ENCODE measurements at regions not wholly inside any gene's neighbourhood (a gene's known extent, or its start where the extent isn't known, plus 50 kb on each side); places are given as distances from the start of the nearest gene placed in this dataset.

GRCh38 chr1:193971595-193971994, 785.2 kb upstream of the B3GALT2 start:
- RAD21 ChIA-PET (ENCODE audit: unreplicated experiment): no interaction called here
- POLR2A ChIA-PET: no interaction called here

More at GRCh38 chr1:193971595-193971994, 785.2 kb upstream of the B3GALT2 start:
- BruUV-seq (replicated peaks): no TSS peak
- H3K4me3 ChIP-seq: no peak overlapping the region
- no peaks in the 10 kb centered on the region for H3K36me3 ChIP-seq (ENCODE audit: control insufficient read depth in 2 of 2, insufficient read depth in 2 of 2, low read length in 1 of 2)
- WGBS (ENCODE audit: insufficient coverage, insufficient replicate concordance, low lambda C conversion rate, missing lambda C conversion rate): 74% methylated on average over 3 of the region's 3 CpGs
- H3K79me2 ChIP-seq (ENCODE audit: control insufficient read depth, insufficient read depth, low read length): no peaks in the 10 kb centered on the region
- no peak overlapping the region for H3K27ac ChIP-seq (ENCODE audit: control insufficient read depth, insufficient read depth)
- FAIRE-seq (no peak), DNase-seq (ENCODE audit: low read depth, low spot score) (no peak), ATAC-seq (no peak)
- H3K4me1 ChIP-seq (ENCODE audit: control insufficient read depth, insufficient read depth, low read length): no peaks in the 10 kb centered on the region
- ChIA-PET SMC1A (ENCODE audit: uncharacterized antibody, unreplicated experiment) (no interaction called here), CTCF (no interaction called here)
- TF ChIP-seq ZNF217 (IDR thresholded peaks at IDR 0.05) (no peak), PBX3 (IDR thresholded peaks at IDR 0.05; ENCODE audit: insufficient replicate concordance, low read depth, low read length) (no peak), NR2C2 (IDR thresholded peaks at IDR 0.05; ENCODE audit: borderline replicate concordance, control insufficient read depth, insufficient read length, low read depth) (no peak), IKZF2 (IDR thresholded peaks at IDR 0.05) (no peak), BACH1 (IDR thresholded peaks at IDR 0.05; ENCODE audit: borderline replicate concordance) (no peak), NBN (IDR thresholded peaks at IDR 0.05) (no peak), SRF (IDR thresholded peaks at IDR 0.05; ENCODE audit: low read depth in 2 of 2, low read length in 2 of 2) (no peak), NFXL1 (IDR thresholded peaks at IDR 0.05; ENCODE audit: borderline replicate concordance) (no peak), ZNF592 (IDR thresholded peaks at IDR 0.05) (no peak), SP1 (IDR thresholded peaks at IDR 0.05; ENCODE audit: low read depth, low read length) (no peak), CUX1 (IDR thresholded peaks at IDR 0.05; ENCODE audit: insufficient replicate concordance, low read depth, low read length) (no peak), TBL1XR1 (IDR thresholded peaks at IDR 0.05; ENCODE audit: low read depth, low read length) (no peak), WRNIP1 (IDR thresholded peaks at IDR 0.05; ENCODE audit: borderline replicate concordance, low read depth, low read length) (no peak), MTA2 (IDR thresholded peaks at IDR 0.05; ENCODE audit: low read depth) (no peak), HDGF (IDR thresholded peaks at IDR 0.05) (no peak), RAD51 (IDR thresholded peaks at IDR 0.05) (no peak), SREBF2 (IDR thresholded peaks at IDR 0.05; ENCODE audit: low read length) (no peak), PML (IDR thresholded peaks at IDR 0.05; ENCODE audit: low read length) (no peak)
- H3K27me3 ChIP-seq (replicated peaks in 1 of 2; ENCODE audit: control insufficient read depth in 2 of 2, insufficient read depth in 2 of 2, low read length in 1 of 2): no peaks in the 10 kb centered on the region
- no peak overlapping the region for H3K9ac ChIP-seq (ENCODE audit: control insufficient read depth, insufficient read depth, low read length)
- no peak overlapping the region for H3K4me2 ChIP-seq (ENCODE audit: control insufficient read depth, insufficient read depth)
- no peaks in the 10 kb centered on the region for H3K9me3 ChIP-seq (replicated peaks; ENCODE audit: control insufficient read depth, insufficient read depth, low read length)
- intact Hi-C loops (cut with micrococcal nuclease; ENCODE audit: unreplicated experiment) (no loop called here), in situ Hi-C loops (cut with MboI) (no loop called here)
- no peaks in the 10 kb centered on the region for H4K20me1 ChIP-seq (ENCODE audit: control insufficient read depth, insufficient read depth)
- no peak overlapping the region for H2AFZ ChIP-seq (ENCODE audit: control insufficient read depth, low read depth, low read length)
